OCI-LY1 (cell line): ENCODE measurements at regions not wholly inside any gene's neighbourhood (a gene's known extent, or its start where the extent isn't known, plus 50 kb on each side); places are given as distances from the start of the nearest gene placed in this dataset.

ENCODE experiments used
- H2AFZ ChIP-seq: fragments of 200-600 bp; sonication (generic), shearing (Covaris generic); 2 replicates; pipeline ENCODE4 v1.6.0; 2014; ENCODE audit warnings: antibody characterized with exemption, mild to moderate bottlenecking, low read length
- H3F3A ChIP-seq: fragments of 200-600 bp; sonication (generic), shearing (Covaris generic); 2 replicates; pipeline ENCODE4 v1.6.0; 2014; ENCODE audit warnings: mild to moderate bottlenecking, antibody characterized with exemption, low read length, moderate library complexity; ENCODE audit not compliant: insufficient read depth
- H3K27ac ChIP-seq: fragments of 200-600 bp; sonication (generic); 2 replicates; pipeline ENCODE4 v1.5.1; 2014; ENCODE audit warnings: low read length, mixed run types, mild to moderate bottlenecking, low read depth; ENCODE audit not compliant: poor library complexity, severe bottlenecking
- H3K27me3 ChIP-seq: fragments of 200-600 bp; sonication (generic); 2 replicates; pipeline ENCODE4 v1.6.0; 2014; ENCODE audit warnings: antibody characterized with exemption, mild to moderate bottlenecking, low read length, moderate library complexity; ENCODE audit not compliant: insufficient read depth
- H3K36me3 ChIP-seq: fragments of 200-600 bp; sonication (generic); 2 replicates; pipeline ENCODE4 v1.6.1; 2014; ENCODE audit warnings: mild to moderate bottlenecking, antibody characterized with exemption, low read length, moderate library complexity, mixed read lengths; ENCODE audit not compliant: insufficient read depth
- H3K4me1 ChIP-seq: fragments of 200-600 bp; sonication (generic); 2 replicates; pipeline ENCODE4 v1.5.1; 2014; ENCODE audit warnings: mild to moderate bottlenecking, low read length, moderate library complexity; ENCODE audit not compliant: insufficient read depth, severe bottlenecking
- H3K4me2 ChIP-seq: fragments of 200-600 bp; sonication (generic), shearing (Covaris generic); 2 replicates; pipeline ENCODE4 v1.6.1; 2014; ENCODE audit warnings: low read length
- H3K4me3 ChIP-seq: fragments of 200-600 bp; sonication (generic); 2 replicates; pipeline ENCODE4 v1.5.1; 2014; ENCODE audit warnings: low read length, low read depth, mild to moderate bottlenecking, mixed read lengths; ENCODE audit not compliant: poor library complexity, severe bottlenecking
- H3K79me2 ChIP-seq: fragments of 200-600 bp; shearing (Covaris generic); 2 replicates; pipeline ENCODE4 v1.6.1; 2016; ENCODE audit warnings: mixed run types, low read length, mixed read lengths; ENCODE audit not compliant: insufficient read depth
- H3K9ac ChIP-seq: fragments of 200-600 bp; sonication (generic), shearing (Covaris generic); 2 replicates; pipeline ENCODE4 v1.6.1; 2014; ENCODE audit warnings: mild to moderate bottlenecking, low read length, mixed read lengths
- H3K9me2 ChIP-seq: fragments of 200-600 bp; sonication (generic), shearing (Covaris generic); 2 replicates; pipeline ENCODE4 v1.6.1; 2014; ENCODE audit warnings: low read depth, mild to moderate bottlenecking, low read length, mixed read lengths
- H3K9me3 ChIP-seq: fragments of 200-600 bp; shearing (Covaris generic); 2 replicates; pipeline ENCODE4 v1.6.1; 2014; ENCODE audit warnings: low read length, mixed read lengths
- H4K20me1 ChIP-seq: fragments of 200-600 bp; sonication (generic), shearing (Covaris generic); 2 replicates; pipeline ENCODE4 v1.6.0; 2016; ENCODE audit warnings: mild to moderate bottlenecking, low read length; ENCODE audit not compliant: insufficient read depth
- CTCF ChIP-seq: fragments of 200-600 bp; sonication (generic), shearing (Covaris generic); IDR thresholded peaks from 2 replicates; pipeline ENCODE4 v1.5.1; 2017; ENCODE audit warnings: mild to moderate bottlenecking, antibody characterized with exemption, low read length, moderate library complexity, mixed read lengths
- EZH2 ChIP-seq: fragments of 200-600 bp; sonication (generic), shearing (Covaris generic); IDR thresholded peaks from 2 replicates; pipeline ENCODE4 v1.8.0; 2017; ENCODE audit warnings: borderline replicate concordance, mixed run types, mild to moderate bottlenecking, antibody characterized with exemption, low read length, moderate library complexity, mixed read lengths

- Histone ChIP-seq H3K9me3 (no peaks in the 10 kb centered on the region), H3K27me3 (no peaks in the 10 kb centered on the region), H3K36me3 (no peaks in the 10 kb centered on the region), H3K4me2 (no peak overlapping the region), H3F3A (no peaks in the 10 kb centered on the region), H3K9ac (no peak overlapping the region), H3K79me2 (no peaks in the 10 kb centered on the region), H3K4me3 (no peak overlapping the region), H4K20me1 (no peaks in the 10 kb centered on the region), H3K4me1 (no peaks in the 10 kb centered on the region), H3K9me2 (no peaks in the 10 kb centered on the region), H2AFZ (no peak overlapping the region), H3K27ac (no peak overlapping the region)
- TF ChIP-seq CTCF = no peak
- TF ChIP-seq EZH2 = no peak
Measured at GRCh38 chr5:12460493-12461261, 556.4 kb upstream of the CTNND2 start.

- Histone ChIP-seq H3K36me3 (no peaks in the 10 kb centered on the region), H3K4me2 (no peak overlapping the region), H2AFZ (no peak overlapping the region), H3K9me3 (no peaks in the 10 kb centered on the region), H3F3A (no peaks in the 10 kb centered on the region), H4K20me1 (no peaks in the 10 kb centered on the region), H3K79me2 (no peaks in the 10 kb centered on the region), H3K27me3 (no peaks in the 10 kb centered on the region), H3K4me3 (no peak overlapping the region), H3K27ac (no peak overlapping the region), H3K9ac (no peak overlapping the region), H3K9me2 (no peaks in the 10 kb centered on the region), H3K4me1 (no peaks in the 10 kb centered on the region)
- TF ChIP-seq CTCF = no peak
- TF ChIP-seq EZH2 = no peak
Measured at GRCh38 chr5:12459326-12459725, 555.1 kb upstream of the CTNND2 start.

GRCh38 chr5:12419075-12419474 lies 514.8 kb upstream of the CTNND2 start:
- Histone ChIP-seq H3K27me3 (no peaks in the 10 kb centered on the region), H3K9me2 (no peaks in the 10 kb centered on the region), H3K4me1 (no peaks in the 10 kb centered on the region), H3K9ac (no peak overlapping the region), H3K4me3 (no peak overlapping the region), H4K20me1 (no peaks in the 10 kb centered on the region), H2AFZ (no peak overlapping the region), H3K36me3 (no peaks in the 10 kb centered on the region), H3K4me2 (no peak overlapping the region), H3F3A (no peaks in the 10 kb centered on the region), H3K9me3 (no peaks in the 10 kb centered on the region), H3K27ac (no peak overlapping the region), H3K79me2 (no peaks in the 10 kb centered on the region)
- TF ChIP-seq CTCF = no peak
